HEK293 (cell line): ENCODE measurements at regions not wholly inside any gene's neighbourhood (a gene's known extent, or its start where the extent isn't known, plus 50 kb on each side); places are given as distances from the start of the nearest gene placed in this dataset.
A peak's percentile ranks its signal among the peaks of the same experiment; 100 is the strongest.

Source experiments
- AEBP2 ChIP-seq: fragments of 450-650 bp; formaldehyde crosslinking; IDR thresholded peaks from 2 replicates; pipeline ENCODE4 v1.5.1; 2016; ENCODE audit warnings: missing biosample characterization, missing genetic modification characterization, borderline replicate concordance
- BCL11A ChIP-seq: fragments of 450-650 bp; formaldehyde crosslinking; IDR thresholded peaks from 2 replicates; pipeline ENCODE4 v1.5.1; 2016; ENCODE audit warnings: low read depth, missing biosample characterization, missing genetic modification characterization
- HOXD13 ChIP-seq: sonication (generic); formaldehyde crosslinking; IDR thresholded peaks from 2 replicates; pipeline ENCODE4 v1.8.0; 2022; ENCODE audit warnings: missing genetic modification reagents, borderline replicate concordance
- KLF1 ChIP-seq: fragments of 450-650 bp; formaldehyde crosslinking; IDR thresholded peaks from 2 replicates; pipeline ENCODE4 v1.5.1; 2016; ENCODE audit warnings: missing biosample characterization, missing genetic modification characterization
- KLF10 ChIP-seq: fragments of 450-650 bp; IDR thresholded peaks from 2 replicates; pipeline ENCODE4 v1.5.1; 2018; ENCODE audit warnings: missing biosample characterization, mild to moderate bottlenecking, missing genetic modification characterization
- OSR2 ChIP-seq: fragments of 450-650 bp; formaldehyde crosslinking; IDR thresholded peaks from 2 replicates; pipeline ENCODE4 v1.5.1; 2016; ENCODE audit warnings: missing biosample characterization, missing genetic modification characterization
- OVOL3 ChIP-seq: fragments of 450-650 bp; formaldehyde crosslinking; IDR thresholded peaks from 2 replicates; pipeline ENCODE4 v1.5.1; 2016; ENCODE audit warnings: missing biosample characterization, missing genetic modification characterization
- RBAK ChIP-seq: fragments of 450-650 bp; formaldehyde crosslinking; IDR thresholded peaks from 2 replicates; pipeline ENCODE4 v1.5.1; 2016; ENCODE audit warnings: missing biosample characterization, missing genetic modification characterization
- TCF7L2 ChIP-seq: IDR thresholded peaks from 2 replicates; pipeline ENCODE4 v1.6.1; 2011; ENCODE audit warnings: low read depth, mild to moderate bottlenecking, inconsistent platforms, low read length, moderate library complexity, borderline replicate concordance
- ZBTB20 ChIP-seq: fragments of 450-650 bp; formaldehyde crosslinking; IDR thresholded peaks from 2 replicates; pipeline ENCODE4 v1.5.1; 2016; ENCODE audit warnings: missing biosample characterization, missing genetic modification characterization
- ZBTB8A ChIP-seq: fragments of 450-650 bp; formaldehyde crosslinking; IDR thresholded peaks from 2 replicates; pipeline ENCODE4 v1.5.1; 2016; ENCODE audit warnings: missing biosample characterization, missing genetic modification characterization
- ZFP69B ChIP-seq: fragments of 450-650 bp; formaldehyde crosslinking; IDR thresholded peaks from 2 replicates; pipeline ENCODE4 v1.5.1; 2016; ENCODE audit warnings: missing biosample characterization, missing genetic modification characterization
- ZIC2 ChIP-seq: fragments of 450-650 bp; formaldehyde crosslinking; IDR thresholded peaks from 2 replicates; pipeline ENCODE4 v1.5.1; 2016; ENCODE audit warnings: missing biosample characterization, missing genetic modification characterization
- ZNF146 ChIP-seq: fragments of 450-650 bp; formaldehyde crosslinking; IDR thresholded peaks from 2 replicates; pipeline ENCODE4 v1.5.1; 2016; ENCODE audit warnings: missing biosample characterization, missing genetic modification characterization
- ZNF157 ChIP-seq: fragments of 450-650 bp; formaldehyde crosslinking; IDR thresholded peaks from 2 replicates; pipeline ENCODE4 v1.5.1; 2016; ENCODE audit warnings: missing biosample characterization, missing genetic modification characterization
- ZNF16 ChIP-seq: fragments of 450-650 bp; formaldehyde crosslinking; IDR thresholded peaks from 2 replicates; pipeline ENCODE4 v1.5.1; 2016; ENCODE audit warnings: low read depth, missing biosample characterization, missing genetic modification characterization
- ZNF214 ChIP-seq: fragments of 450-650 bp; formaldehyde crosslinking; IDR thresholded peaks from 2 replicates; pipeline ENCODE4 v1.5.1; 2017; ENCODE audit warnings: missing biosample characterization, mild to moderate bottlenecking, missing genetic modification characterization, borderline replicate concordance
- ZNF266 ChIP-seq: fragments of 450-650 bp; formaldehyde crosslinking; IDR thresholded peaks from 2 replicates; pipeline ENCODE4 v1.5.1; 2016; ENCODE audit warnings: missing biosample characterization, missing genetic modification characterization, low read depth
- ZNF391 ChIP-seq: fragments of 450-650 bp; formaldehyde crosslinking; IDR thresholded peaks from 2 replicates; pipeline ENCODE4 v1.5.1; 2016; ENCODE audit warnings: low read depth, missing biosample characterization, missing genetic modification characterization, borderline replicate concordance
- ZNF416 ChIP-seq: fragments of 450-650 bp; formaldehyde crosslinking; IDR thresholded peaks from 2 replicates; pipeline ENCODE4 v1.5.1; 2016; ENCODE audit warnings: missing biosample characterization, missing genetic modification characterization
- ZNF560 ChIP-seq: fragments of 450-650 bp; formaldehyde crosslinking; IDR thresholded peaks from 2 replicates; pipeline ENCODE4 v1.5.1; 2017; ENCODE audit warnings: missing biosample characterization, missing genetic modification characterization, borderline replicate concordance
- ZNF585B ChIP-seq: fragments of 450-650 bp; formaldehyde crosslinking; IDR thresholded peaks from 2 replicates; pipeline ENCODE4 v1.5.1; 2016; ENCODE audit warnings: missing biosample characterization, missing genetic modification characterization
- ZNF596 ChIP-seq: fragments of 450-650 bp; IDR thresholded peaks from 2 replicates; pipeline ENCODE4 v1.5.0; 2018; ENCODE audit warnings: missing biosample characterization, mild to moderate bottlenecking, missing genetic modification characterization, moderate library complexity
- ZNF701 ChIP-seq: fragments of 450-650 bp; formaldehyde crosslinking; IDR thresholded peaks from 2 replicates; pipeline ENCODE4 v1.5.1; 2016; ENCODE audit warnings: missing biosample characterization, missing genetic modification characterization
- ZNF707 ChIP-seq: fragments of 450-650 bp; formaldehyde crosslinking; IDR thresholded peaks from 2 replicates; pipeline ENCODE4 v1.5.1; 2016; ENCODE audit warnings: missing biosample characterization, missing genetic modification characterization
- ZNF830 ChIP-seq: fragments of 450-650 bp; IDR thresholded peaks from 2 replicates; pipeline ENCODE4 v1.5.0; 2018; ENCODE audit warnings: missing biosample characterization, missing genetic modification characterization, low read depth, mild to moderate bottlenecking, moderate library complexity
- ZSCAN30 ChIP-seq: fragments of 450-650 bp; IDR thresholded peaks from 2 replicates; pipeline ENCODE4 v1.5.1; 2018; ENCODE audit warnings: missing biosample characterization, mild to moderate bottlenecking, missing genetic modification characterization, moderate library complexity
- ZXDB ChIP-seq: fragments of 450-650 bp; formaldehyde crosslinking; IDR thresholded peaks from 2 replicates; pipeline ENCODE4 v1.5.1; 2016; ENCODE audit warnings: missing biosample characterization, missing genetic modification characterization
- TF ChIP-seq, protein P1 (sequence below): fragments of 450-650 bp; formaldehyde crosslinking; IDR thresholded peaks from 2 replicates; pipeline ENCODE4 v1.5.1; 2016; ENCODE audit warnings: missing biosample characterization, missing genetic modification characterization
- TF ChIP-seq, protein P2 (sequence below): fragments of 450-650 bp; formaldehyde crosslinking; IDR thresholded peaks from 2 replicates; pipeline ENCODE4 v1.5.1; 2016; ENCODE audit warnings: missing biosample characterization, missing genetic modification characterization
- TF ChIP-seq, protein P3 (sequence below): fragments of 450-650 bp; formaldehyde crosslinking; IDR thresholded peaks from 2 replicates; pipeline ENCODE4 v1.5.1; 2016; ENCODE audit warnings: missing biosample characterization, missing genetic modification characterization
- TF ChIP-seq, protein P4 (sequence below): fragments of 450-650 bp; formaldehyde crosslinking; IDR thresholded peaks from 2 replicates; pipeline ENCODE4 v1.5.1; 2017; ENCODE audit warnings: missing biosample characterization, missing genetic modification characterization
- TF ChIP-seq, protein P5 (sequence below): fragments of 450-650 bp; formaldehyde crosslinking; IDR thresholded peaks from 2 replicates; pipeline ENCODE4 v1.5.1; 2017; ENCODE audit warnings: missing biosample characterization, mild to moderate bottlenecking, missing genetic modification characterization, moderate library complexity

GRCh38 chr5:1960595-1961303 is 78.0 kb upstream of the IRX4 start (continued):
- TF ChIP-seq ZNF701 (tag by site-specific recombination), result no peak
- TF ChIP-seq ZNF16, result no peak
- no peak for TF ChIP-seq ZNF416 (tag by site-specific recombination)
- TF ChIP-seq ZNF596 (tag by site-specific recombination), result no peak
- no peak for TF ChIP-seq ZNF214 (tag by site-specific recombination)
- no peak for TF ChIP-seq ZNF157
- TF ChIP-seq AEBP2, result no peak
- TF ChIP-seq HOXD13 (CRISPR knock-in tag), result no peak
- TF ChIP-seq ZIC2 (tag by site-specific recombination), result no peak
- TF ChIP-seq, protein P1, sequence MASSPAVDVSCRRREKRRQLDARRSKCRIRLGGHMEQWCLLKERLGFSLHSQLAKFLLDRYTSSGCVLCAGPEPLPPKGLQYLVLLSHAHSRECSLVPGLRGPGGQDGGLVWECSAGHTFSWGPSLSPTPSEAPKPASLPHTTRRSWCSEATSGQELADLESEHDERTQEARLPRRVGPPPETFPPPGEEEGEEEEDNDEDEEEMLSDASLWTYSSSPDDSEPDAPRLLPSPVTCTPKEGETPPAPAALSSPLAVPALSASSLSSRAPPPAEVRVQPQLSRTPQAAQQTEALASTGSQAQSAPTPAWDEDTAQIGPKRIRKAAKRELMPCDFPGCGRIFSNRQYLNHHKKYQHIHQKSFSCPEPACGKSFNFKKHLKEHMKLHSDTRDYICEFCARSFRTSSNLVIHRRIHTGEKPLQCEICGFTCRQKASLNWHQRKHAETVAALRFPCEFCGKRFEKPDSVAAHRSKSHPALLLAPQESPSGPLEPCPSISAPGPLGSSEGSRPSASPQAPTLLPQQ (tag by site-specific recombination), result no peak
- no peak for TF ChIP-seq ZBTB8A (tag by site-specific recombination)
- no peak for TF ChIP-seq RBAK (tag by site-specific recombination)
- TF ChIP-seq ZFP69B (tag by site-specific recombination), result no peak
- TF ChIP-seq, protein P2, sequence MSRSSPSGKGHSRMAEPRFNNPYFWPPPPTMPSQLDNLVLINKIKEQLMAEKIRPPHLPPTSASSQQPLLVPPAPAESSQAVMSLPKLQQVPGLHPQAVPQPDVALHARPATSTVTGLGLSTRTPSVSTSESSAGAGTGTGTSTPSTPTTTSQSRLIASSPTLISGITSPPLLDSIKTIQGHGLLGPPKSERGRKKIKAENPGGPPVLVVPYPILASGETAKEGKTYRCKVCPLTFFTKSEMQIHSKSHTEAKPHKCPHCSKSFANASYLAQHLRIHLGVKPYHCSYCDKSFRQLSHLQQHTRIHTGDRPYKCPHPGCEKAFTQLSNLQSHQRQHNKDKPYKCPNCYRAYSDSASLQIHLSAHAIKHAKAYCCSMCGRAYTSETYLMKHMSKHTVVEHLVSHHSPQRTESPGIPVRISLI (tag by site-specific recombination), result no peak
- TF ChIP-seq TCF7L2, result no peak
- no peak for TF ChIP-seq OVOL3 (tag by site-specific recombination)
- TF ChIP-seq BCL11A (tag by site-specific recombination), result no peak
- TF ChIP-seq, protein P3, sequence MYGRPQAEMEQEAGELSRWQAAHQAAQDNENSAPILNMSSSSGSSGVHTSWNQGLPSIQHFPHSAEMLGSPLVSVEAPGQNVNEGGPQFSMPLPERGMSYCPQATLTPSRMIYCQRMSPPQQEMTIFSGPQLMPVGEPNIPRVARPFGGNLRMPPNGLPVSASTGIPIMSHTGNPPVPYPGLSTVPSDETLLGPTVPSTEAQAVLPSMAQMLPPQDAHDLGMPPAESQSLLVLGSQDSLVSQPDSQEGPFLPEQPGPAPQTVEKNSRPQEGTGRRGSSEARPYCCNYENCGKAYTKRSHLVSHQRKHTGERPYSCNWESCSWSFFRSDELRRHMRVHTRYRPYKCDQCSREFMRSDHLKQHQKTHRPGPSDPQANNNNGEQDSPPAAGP (tag by site-specific recombination), result no peak
- peak; percentile 12; the same call in 1 of the 2 replicates for TF ChIP-seq ZBTB20 (tag by site-specific recombination)
- TF ChIP-seq ZSCAN30, result no peak
- TF ChIP-seq ZXDB (tag by site-specific recombination), result no peak
- TF ChIP-seq ZNF707 (tag by site-specific recombination), result no peak; the same call in 1 of the 2 replicates
- TF ChIP-seq ZNF560, result no peak
- no peak for TF ChIP-seq KLF1 (tag by site-specific recombination)
- TF ChIP-seq OSR2, result no peak
- no peak for TF ChIP-seq ZNF585B (tag by site-specific recombination)
- TF ChIP-seq, protein P4, sequence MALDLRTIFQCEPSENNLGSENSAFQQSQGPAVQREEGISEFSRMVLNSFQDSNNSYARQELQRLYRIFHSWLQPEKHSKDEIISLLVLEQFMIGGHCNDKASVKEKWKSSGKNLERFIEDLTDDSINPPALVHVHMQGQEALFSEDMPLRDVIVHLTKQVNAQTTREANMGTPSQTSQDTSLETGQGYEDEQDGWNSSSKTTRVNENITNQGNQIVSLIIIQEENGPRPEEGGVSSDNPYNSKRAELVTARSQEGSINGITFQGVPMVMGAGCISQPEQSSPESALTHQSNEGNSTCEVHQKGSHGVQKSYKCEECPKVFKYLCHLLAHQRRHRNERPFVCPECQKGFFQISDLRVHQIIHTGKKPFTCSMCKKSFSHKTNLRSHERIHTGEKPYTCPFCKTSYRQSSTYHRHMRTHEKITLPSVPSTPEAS (tag by site-specific recombination), result peak; percentile 98
- no peak for TF ChIP-seq KLF10 (tag by site-specific recombination)
- peak; percentile 6; the same call in 1 of the 2 replicates for TF ChIP-seq ZNF146 (tag by site-specific recombination)
- TF ChIP-seq ZNF391 (tag by site-specific recombination), result no peak
- no peak for TF ChIP-seq ZNF830
- 0 out of 2 replicates have a peak, but pooled peaks have one; percentile 5 for TF ChIP-seq ZNF266 (tag by site-specific recombination)
- TF ChIP-seq, protein P5, sequence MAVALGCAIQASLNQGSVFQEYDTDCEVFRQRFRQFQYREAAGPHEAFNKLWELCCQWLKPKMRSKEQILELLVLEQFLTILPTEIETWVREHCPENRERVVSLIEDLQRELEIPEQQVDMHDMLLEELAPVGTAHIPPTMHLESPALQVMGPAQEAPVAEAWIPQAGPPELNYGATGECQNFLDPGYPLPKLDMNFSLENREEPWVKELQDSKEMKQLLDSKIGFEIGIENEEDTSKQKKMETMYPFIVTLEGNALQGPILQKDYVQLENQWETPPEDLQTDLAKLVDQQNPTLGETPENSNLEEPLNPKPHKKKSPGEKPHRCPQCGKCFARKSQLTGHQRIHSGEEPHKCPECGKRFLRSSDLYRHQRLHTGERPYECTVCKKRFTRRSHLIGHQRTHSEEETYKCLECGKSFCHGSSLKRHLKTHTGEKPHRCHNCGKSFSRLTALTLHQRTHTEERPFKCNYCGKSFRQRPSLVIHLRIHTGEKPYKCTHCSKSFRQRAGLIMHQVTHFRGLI (tag by site-specific recombination), result no peak
